Panc1 (cell line): ENCODE measurements at regions not wholly inside any gene's neighbourhood (a gene's known extent, or its start where the extent isn't known, plus 50 kb on each side); places are given as distances from the start of the nearest gene placed in this dataset.

Source experiments
- ATAC-seq: fragments of 200-7000 bp; cut with Tn5 transposase; 2 replicates; pipeline ENCODE4 v1.9.1; 2020; ENCODE audit warnings: mild to moderate bottlenecking, moderate library complexity
- BruUV-seq: library from RNA; stranded (reverse); fragments of 400-500 nt; replicated peaks from 2 replicates; lab custom pipeline; 2021; lab: Mats Ljungman, UMichigan
- CTCF ChIA-PET: fragments of 300-600 bp; sonication (Branson Sonifier 250); formaldehyde crosslinking; loops from one replicate; lab custom pipeline; 2022; ENCODE audit warnings: antibody characterized with exemption; lab: Charles Lee
- POLR2A ChIA-PET: fragments of 300-600 bp; sonication (Branson Sonifier 250); formaldehyde crosslinking; loops from one replicate; lab custom pipeline; 2022; ENCODE audit warnings: antibody characterized with exemption; lab: Charles Lee
- DNase-seq: peaks from one replicate; pipeline ENCODE4 v3.0.0-alpha.2; 2010; ENCODE audit warnings: low read depth, low spot score
- H3K27ac ChIP-seq: 2 replicates; pipeline ENCODE4 v1.5.1; 2011; ENCODE audit warnings: mild to moderate bottlenecking, low read length, inconsistent platforms
- H3K27me3 ChIP-seq: fragments of 200-500 bp; sonication (Bioruptor generic); 2 replicates; pipeline ENCODE4 v1.6.0; 2014; ENCODE audit warnings: low read length, inconsistent platforms; ENCODE audit not compliant: control insufficient read depth, insufficient read depth
- H3K36me3 ChIP-seq: fragments of 200-500 bp; sonication (Bioruptor generic); 2 replicates; pipeline ENCODE4 v1.5.1; 2014; ENCODE audit warnings: inconsistent platforms, mild to moderate bottlenecking, low read length, moderate library complexity; ENCODE audit not compliant: control insufficient read depth, insufficient read depth
- H3K4me1 ChIP-seq: 2 replicates; pipeline ENCODE4 v1.5.1; 2011; ENCODE audit warnings: inconsistent platforms, mild to moderate bottlenecking, low read length, moderate library complexity; ENCODE audit not compliant: control insufficient read depth, insufficient read depth
- H3K4me3 ChIP-seq, 2 experiments: 2 replicates each; pipeline ENCODE4 v1.5.1; 2011 to 2012; ENCODE audit warnings: low read depth in 2 of 2, low read length in 2 of 2, mild to moderate bottlenecking in 2 of 2, inconsistent platforms in 1 of 2, moderate library complexity in 1 of 2
- H3K9me3 ChIP-seq: fragments of 200-500 bp; sonication (Bioruptor generic); 2 replicates; pipeline ENCODE4 v1.5.1; 2014; ENCODE audit warnings: low read depth, mild to moderate bottlenecking, inconsistent platforms, low read length, moderate library complexity; ENCODE audit not compliant: control insufficient read depth, insufficient read depth
- POLR2AphosphoS5 ChIP-seq: IDR thresholded peaks from 2 replicates; pipeline ENCODE4 v1.6.1; 2012; ENCODE audit warnings: mild to moderate bottlenecking, low read depth, low read length, moderate library complexity
- SIN3A ChIP-seq: IDR thresholded peaks from 2 replicates; pipeline ENCODE4 v1.6.1; 2012; ENCODE audit warnings: low read depth, mild to moderate bottlenecking, low read length, moderate library complexity, borderline replicate concordance; ENCODE audit not compliant: insufficient read depth
- TCF7L2 ChIP-seq: IDR thresholded peaks from 2 replicates; pipeline ENCODE4 v1.6.1; 2011; ENCODE audit warnings: mild to moderate bottlenecking, low read depth, low read length, inconsistent platforms
- in situ Hi-C: cut with HindIII; loops from 2 replicates; pipeline ENCODE4 v1.10.0; 2016; ENCODE audit warnings: low sequenced_read_pairs, low pct_unique_long_range_greater_than_20kb
- intact Hi-C: fragments of 100-400 bp; cut with micrococcal nuclease; formaldehyde crosslinking; loops from one replicate; pipeline ENCODE4 v1.10.0; 2022; ENCODE audit not compliant: unreplicated experiment
- TF ChIP-seq, protein P1 (sequence below), 2 experiments: IDR thresholded peaks; 2 replicates each; pipeline ENCODE4 v1.6.1; 2011 to 2012; ENCODE audit warnings: low read depth in 2 of 2, control low read depth in 1 of 2, low read length in 1 of 2, mild to moderate bottlenecking in 1 of 2, moderate library complexity in 1 of 2; ENCODE audit not compliant: insufficient read depth in 1 of 2
- TF ChIP-seq, protein P2 (sequence below): fragments of 450-650 bp; IDR thresholded peaks from 2 replicates; pipeline ENCODE4 v1.5.1; 2017; ENCODE audit warnings: mild to moderate bottlenecking

DNA sequence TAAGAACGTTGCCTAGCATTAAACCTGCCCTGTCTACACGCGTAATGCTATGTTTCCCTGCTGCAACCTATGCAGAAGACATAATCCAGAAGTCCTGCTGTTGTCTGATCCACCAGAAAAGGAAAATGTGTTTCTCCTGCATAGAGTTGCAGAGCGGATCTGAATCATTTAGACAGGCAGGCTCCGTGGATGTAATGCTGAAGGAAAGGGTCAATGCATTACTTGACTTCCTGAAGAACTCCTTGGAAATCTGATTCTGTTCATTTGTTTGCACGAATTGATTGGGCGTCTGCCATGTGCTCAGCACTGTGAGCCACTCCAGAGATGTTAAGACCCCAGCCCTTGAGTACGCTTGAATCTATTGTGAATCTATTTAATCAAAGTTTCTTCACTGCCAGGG, 83.4 kb downstream of the FOXL1 start:
- ATAC-seq (no peak), DNase-seq (no peak)
- ChIA-PET POLR2A (no interaction called here), CTCF (no interaction called here)
- intact Hi-C loops = no loop called here
- Histone ChIP-seq H3K27me3 (no peaks in the 10 kb centered on the region), H3K4me3 (no peak overlapping the region), H3K27ac (no peak overlapping the region), H3K36me3 (no peaks in the 10 kb centered on the region), H3K9me3 (no peaks in the 10 kb centered on the region), H3K4me1 (peaks cover 16% of the 10 kb centered on the region)
- in situ Hi-C loops = no loop called here
- no peak for TF ChIP-seq TCF7L2
- no TSS peak for BruUV-seq

DNA sequence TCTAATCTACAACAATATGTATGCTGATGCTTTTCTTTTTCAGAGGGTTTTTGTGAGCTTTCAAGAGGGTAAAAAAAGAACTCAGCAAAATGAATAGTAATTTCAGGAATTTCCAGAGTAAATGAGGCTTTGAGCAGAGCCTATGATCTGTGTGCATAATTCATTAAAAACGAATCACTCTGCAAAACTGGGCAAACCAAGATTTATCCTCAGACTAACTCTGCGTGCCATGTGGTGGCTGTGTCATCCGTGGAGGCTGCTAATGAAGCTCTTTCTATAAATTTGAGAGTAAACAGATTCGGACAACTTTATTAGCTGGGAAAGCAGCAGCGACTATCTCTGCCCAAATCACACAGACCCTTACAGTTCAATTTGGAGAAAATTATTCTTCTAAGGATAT, 83.8 kb downstream of the FOXL1 start:
- DNase-seq (no peak), ATAC-seq (no peak)
- H3K4me1 ChIP-seq = peaks cover 16% of the 10 kb centered on the region
- intact Hi-C loops = no loop called here
- no peak overlapping the region for H3K27ac ChIP-seq
- no TSS peak for BruUV-seq
- no peaks in the 10 kb centered on the region for H3K9me3 ChIP-seq
- CTCF ChIA-PET = interaction anchor here (0.7 kb wide), 1 partner anchor 148 kb away, joined by 4 read pairs; no protein-coding TSS in a partner anchor
- H3K4me3 ChIP-seq = no peak overlapping the region
- H3K36me3 ChIP-seq = no peaks in the 10 kb centered on the region
- POLR2A ChIA-PET = no interaction called here
- TF ChIP-seq TCF7L2 (no peak), SIN3A (no peak), POLR2AphosphoS5 (no peak)
- TF ChIP-seq, protein P1, sequence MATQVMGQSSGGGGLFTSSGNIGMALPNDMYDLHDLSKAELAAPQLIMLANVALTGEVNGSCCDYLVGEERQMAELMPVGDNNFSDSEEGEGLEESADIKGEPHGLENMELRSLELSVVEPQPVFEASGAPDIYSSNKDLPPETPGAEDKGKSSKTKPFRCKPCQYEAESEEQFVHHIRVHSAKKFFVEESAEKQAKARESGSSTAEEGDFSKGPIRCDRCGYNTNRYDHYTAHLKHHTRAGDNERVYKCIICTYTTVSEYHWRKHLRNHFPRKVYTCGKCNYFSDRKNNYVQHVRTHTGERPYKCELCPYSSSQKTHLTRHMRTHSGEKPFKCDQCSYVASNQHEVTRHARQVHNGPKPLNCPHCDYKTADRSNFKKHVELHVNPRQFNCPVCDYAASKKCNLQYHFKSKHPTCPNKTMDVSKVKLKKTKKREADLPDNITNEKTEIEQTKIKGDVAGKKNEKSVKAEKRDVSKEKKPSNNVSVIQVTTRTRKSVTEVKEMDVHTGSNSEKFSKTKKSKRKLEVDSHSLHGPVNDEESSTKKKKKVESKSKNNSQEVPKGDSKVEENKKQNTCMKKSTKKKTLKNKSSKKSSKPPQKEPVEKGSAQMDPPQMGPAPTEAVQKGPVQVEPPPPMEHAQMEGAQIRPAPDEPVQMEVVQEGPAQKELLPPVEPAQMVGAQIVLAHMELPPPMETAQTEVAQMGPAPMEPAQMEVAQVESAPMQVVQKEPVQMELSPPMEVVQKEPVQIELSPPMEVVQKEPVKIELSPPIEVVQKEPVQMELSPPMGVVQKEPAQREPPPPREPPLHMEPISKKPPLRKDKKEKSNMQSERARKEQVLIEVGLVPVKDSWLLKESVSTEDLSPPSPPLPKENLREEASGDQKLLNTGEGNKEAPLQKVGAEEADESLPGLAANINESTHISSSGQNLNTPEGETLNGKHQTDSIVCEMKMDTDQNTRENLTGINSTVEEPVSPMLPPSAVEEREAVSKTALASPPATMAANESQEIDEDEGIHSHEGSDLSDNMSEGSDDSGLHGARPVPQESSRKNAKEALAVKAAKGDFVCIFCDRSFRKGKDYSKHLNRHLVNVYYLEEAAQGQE (IDR thresholded peaks at IDR 0.05; ENCODE audit: insufficient read depth in 1 of 2, low read depth in 2 of 2, low read length in 1 of 2) = no peak
- TF ChIP-seq, protein P2, sequence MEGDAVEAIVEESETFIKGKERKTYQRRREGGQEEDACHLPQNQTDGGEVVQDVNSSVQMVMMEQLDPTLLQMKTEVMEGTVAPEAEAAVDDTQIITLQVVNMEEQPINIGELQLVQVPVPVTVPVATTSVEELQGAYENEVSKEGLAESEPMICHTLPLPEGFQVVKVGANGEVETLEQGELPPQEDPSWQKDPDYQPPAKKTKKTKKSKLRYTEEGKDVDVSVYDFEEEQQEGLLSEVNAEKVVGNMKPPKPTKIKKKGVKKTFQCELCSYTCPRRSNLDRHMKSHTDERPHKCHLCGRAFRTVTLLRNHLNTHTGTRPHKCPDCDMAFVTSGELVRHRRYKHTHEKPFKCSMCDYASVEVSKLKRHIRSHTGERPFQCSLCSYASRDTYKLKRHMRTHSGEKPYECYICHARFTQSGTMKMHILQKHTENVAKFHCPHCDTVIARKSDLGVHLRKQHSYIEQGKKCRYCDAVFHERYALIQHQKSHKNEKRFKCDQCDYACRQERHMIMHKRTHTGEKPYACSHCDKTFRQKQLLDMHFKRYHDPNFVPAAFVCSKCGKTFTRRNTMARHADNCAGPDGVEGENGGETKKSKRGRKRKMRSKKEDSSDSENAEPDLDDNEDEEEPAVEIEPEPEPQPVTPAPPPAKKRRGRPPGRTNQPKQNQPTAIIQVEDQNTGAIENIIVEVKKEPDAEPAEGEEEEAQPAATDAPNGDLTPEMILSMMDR = no peak
- in situ Hi-C loops = no loop called here
- no peaks in the 10 kb centered on the region for H3K27me3 ChIP-seq

DNA sequence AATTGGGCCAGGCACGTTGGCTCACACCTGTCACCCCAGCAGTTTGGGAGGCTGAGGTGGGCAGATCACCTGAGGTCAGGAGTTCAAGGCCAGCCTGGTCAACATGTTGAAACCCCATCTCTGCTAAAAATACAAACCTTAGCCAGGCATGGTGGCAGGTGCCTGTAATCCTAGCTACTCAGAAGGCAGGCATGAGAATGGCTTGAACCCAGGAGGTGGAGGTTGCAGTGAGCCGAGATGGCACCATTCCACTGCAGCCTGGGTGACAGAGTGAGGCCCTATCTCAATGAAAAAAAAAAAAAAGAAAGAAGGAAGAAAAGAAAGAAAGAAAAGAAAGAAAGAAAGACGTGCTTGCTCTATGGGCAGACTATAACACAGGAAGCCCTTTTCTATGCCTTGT, 84.4 kb downstream of the FOXL1 start:
- TF ChIP-seq POLR2AphosphoS5 = no peak
- no peak for TF ChIP-seq SIN3A
- TF ChIP-seq, protein P1 (IDR thresholded peaks at IDR 0.05; ENCODE audit: insufficient read depth in 1 of 2, low read depth in 2 of 2, low read length in 1 of 2) = no peak
- TF ChIP-seq, protein P2 = no peak
- TF ChIP-seq TCF7L2 = no peak
- no peaks in the 10 kb centered on the region for H3K9me3 ChIP-seq
- H3K27ac ChIP-seq = no peak overlapping the region
- H3K4me1 ChIP-seq = peaks cover 16% of the 10 kb centered on the region
- intact Hi-C loops = no loop called here
- CTCF ChIA-PET = interaction anchor here (0.7 kb wide), 1 partner anchor 147 kb away, joined by 4 read pairs; no protein-coding TSS in a partner anchor
- in situ Hi-C loops = no loop called here
- ATAC-seq = no peak
- no peak overlapping the region for H3K4me3 ChIP-seq
- no peaks in the 10 kb centered on the region for H3K27me3 ChIP-seq
- DNase-seq = no peak
- BruUV-seq = no TSS peak
- POLR2A ChIA-PET = no interaction called here
- no peaks in the 10 kb centered on the region for H3K36me3 ChIP-seq
